Stimulated activated CD4-positive, alpha-beta T cell treated with anti-CD3 and anti-CD28 coated beads, Interleukin-2, amount 100 ng/mL, for 24 hours (primary cell): ENCODE measurements at regions not wholly inside any gene's neighbourhood (a gene's known extent, or its start where the extent isn't known, plus 50 kb on each side); places are given as distances from the start of the nearest gene placed in this dataset.
"Not testable (repeated sequence)": the region's sequence is repeated elsewhere in the genome, so short reads cannot be mapped to it uniquely, and the experiment has no call there.

Source experiments
- DNase-seq, 2 donors: peaks; one replicate each; pipeline ENCODE4 v3.0.0-alpha.2; 2020

- DNase-seq: no peak
Measured at GRCh38 chr17:53475002-53475401, 347.7 kb upstream of the KIF2B start.

- no peak for DNase-seq
Measured at GRCh38 chr17:53472586-53472985, 350.1 kb upstream of the KIF2B start.

- no peak for DNase-seq
Measured at GRCh38 chr17:53471514-53471913, 351.2 kb upstream of the KIF2B start.

- DNase-seq: no peak
Measured at GRCh38 chr17:53470626-53471025, 352.1 kb upstream of the KIF2B start.

- no peak for DNase-seq
Measured at GRCh38 chr17:53466733-53467132, 356.0 kb upstream of the KIF2B start.

GRCh38 chr17:53464396-53464795 is 358.3 kb upstream of the KIF2B start:
- DNase-seq: not testable (repeated sequence)

- no peak for DNase-seq
Measured at GRCh38 chr17:53463363-53463762, 359.4 kb upstream of the KIF2B start.

- DNase-seq: no peak
Measured at GRCh38 chr17:53462393-53462811, 360.3 kb upstream of the KIF2B start.

GRCh38 chr17:53455943-53456342 is 366.8 kb upstream of the KIF2B start:
- DNase-seq: not testable (repeated sequence)

GRCh38 chr17:53454337-53454736 is 368.4 kb upstream of the KIF2B start:
- no peak for DNase-seq

- no peak for DNase-seq
Measured at GRCh38 chr17:53449324-53449723, 373.4 kb upstream of the KIF2B start.

GRCh38 chr17:53428913-53429312 is 393.8 kb upstream of the KIF2B start:
- DNase-seq: no peak

GRCh38 chr17:53426505-53426904 is 396.2 kb upstream of the KIF2B start:
- DNase-seq: no peak

- no peak for DNase-seq
Measured at GRCh38 chr17:53420035-53420641, 402.6 kb upstream of the KIF2B start.

- DNase-seq: no peak
Measured at GRCh38 chr17:53409588-53409987, 413.1 kb upstream of the KIF2B start.

- DNase-seq: no peak
Measured at GRCh38 chr17:53406907-53407306, 415.8 kb upstream of the KIF2B start.

- DNase-seq: no peak
Measured at GRCh38 chr17:53391197-53391596, 431.5 kb upstream of the KIF2B start.

- DNase-seq: no peak
Measured at GRCh38 chr17:53390575-53390974, 432.2 kb upstream of the KIF2B start.

- no peak for DNase-seq
Measured at GRCh38 chr17:53387745-53388144, 435.0 kb upstream of the KIF2B start.

GRCh38 chr17:53353919-53354351 is 468.8 kb upstream of the KIF2B start:
- no peak for DNase-seq

GRCh38 chr17:53344778-53345177 is 477.9 kb upstream of the KIF2B start:
- DNase-seq: no peak

- DNase-seq: no peak
Measured at GRCh38 chr17:53336281-53336680, 486.4 kb upstream of the KIF2B start.

GRCh38 chr17:53335443-53335842 is 487.3 kb upstream of the KIF2B start:
- no peak for DNase-seq

- DNase-seq: no peak
Measured at GRCh38 chr17:53330756-53331155, 492.0 kb upstream of the KIF2B start.

GRCh38 chr17:53321651-53322050 is 501.1 kb upstream of the KIF2B start:
- DNase-seq: no peak
